ENCODE measurements at regions not wholly inside any gene's neighbourhood (a gene's known extent, or its start where the extent isn't known, plus 50 kb on each side); places are given as distances from the start of the nearest gene placed in this dataset.
"Not testable (repeated sequence)": the region's sequence is repeated elsewhere in the genome, so short reads cannot be mapped to it uniquely, and the experiment has no call there.

GRCh38 chr18:33838054-33838453, 260.0 kb downstream of the ASXL3 start:
- Mint-ChIP-seq H3K27me3 (ENCODE audit: low read depth) (no peaks in the 10 kb centered on the region), H3K4me1 (ENCODE audit: low read depth) (no peaks in the 10 kb centered on the region), H3K36me3 (ENCODE audit: low read depth) (no peaks in the 10 kb centered on the region), H3K27ac (no peak overlapping the region), H3K9me3 (peaks cover 7% of the 10 kb centered on the region), H3K4me3 (no peak overlapping the region)
- CTCF ChIA-PET = interaction anchor here (0.8 kb wide), 1 partner anchor 11 kb away, joined by 4 read pairs; no protein-coding TSS in a partner anchor
- intact Hi-C loops (cut with micrococcal nuclease) = loop anchor here (5.0 kb wide), 3 partner anchors 484 to 949 kb away; no protein-coding TSS in a partner anchor
- DNase-seq = no peak

- Mint-ChIP-seq H3K27ac (no peak overlapping the region), H3K4me3 (no peak overlapping the region), H3K27me3 (ENCODE audit: low read depth) (no peaks in the 10 kb centered on the region), H3K9me3 (peaks cover 8% of the 10 kb centered on the region), H3K36me3 (ENCODE audit: low read depth) (no peaks in the 10 kb centered on the region), H3K4me1 (ENCODE audit: low read depth) (no peaks in the 10 kb centered on the region)
- intact Hi-C loops (cut with micrococcal nuclease) = loop anchor here (5.0 kb wide), 3 partner anchors 485 to 950 kb away; no protein-coding TSS in a partner anchor
- CTCF ChIA-PET = interaction anchor here (0.8 kb wide), 1 partner anchor 10 kb away, joined by 4 read pairs; no protein-coding TSS in a partner anchor
- DNase-seq = no peak
Observed at GRCh38 chr18:33837191-33837590, 259.2 kb downstream of the ASXL3 start.

DNA sequence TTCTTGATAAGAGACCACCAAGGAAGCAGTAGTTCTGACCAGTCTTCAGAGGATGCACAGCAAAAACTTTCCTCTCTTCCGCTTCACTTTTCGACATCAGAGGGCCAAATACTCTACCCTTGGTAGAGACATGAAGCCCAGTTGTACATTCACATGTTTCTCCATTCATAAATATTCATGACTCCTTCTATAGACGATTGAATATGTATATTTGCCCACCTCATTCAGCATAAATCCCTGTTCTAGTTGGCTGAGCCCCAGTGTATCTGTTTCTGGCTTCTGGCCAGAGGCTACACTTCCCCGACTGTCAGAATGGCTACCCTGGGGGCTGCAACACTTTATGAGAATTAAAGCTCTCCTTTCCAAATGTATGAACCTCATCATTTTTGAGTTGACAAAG, 258.5 kb downstream of the ASXL3 start:
- DNase-seq = no peak
- Mint-ChIP-seq H3K27ac (no peak overlapping the region), H3K36me3 (ENCODE audit: low read depth) (no peaks in the 10 kb centered on the region), H3K4me1 (ENCODE audit: low read depth) (no peaks in the 10 kb centered on the region), H3K4me3 (no peak overlapping the region), H3K27me3 (ENCODE audit: low read depth) (no peaks in the 10 kb centered on the region), H3K9me3 (peaks cover 12% of the 10 kb centered on the region)
- CTCF ChIA-PET = no interaction called here
- intact Hi-C loops (cut with micrococcal nuclease) = loop anchor here (5.0 kb wide), 3 partner anchors 486 to 951 kb away; no protein-coding TSS in a partner anchor

- intact Hi-C loops (cut with micrococcal nuclease) = loop anchor here (5.0 kb wide), 3 partner anchors 487 to 952 kb away; no protein-coding TSS in a partner anchor
- H3K36me3 Mint-ChIP-seq (ENCODE audit: low read depth) = no peaks in the 10 kb centered on the region
- DNase-seq = no peak
- H3K4me3 Mint-ChIP-seq = no peak overlapping the region
- H3K27ac Mint-ChIP-seq = no peak overlapping the region
- peaks cover 13% of the 10 kb centered on the region for H3K9me3 Mint-ChIP-seq
- H3K4me1 Mint-ChIP-seq (ENCODE audit: low read depth) = no peaks in the 10 kb centered on the region
- no peaks in the 10 kb centered on the region for H3K27me3 Mint-ChIP-seq (ENCODE audit: low read depth)
- CTCF ChIA-PET = no interaction called here
Observed at GRCh38 chr18:33835419-33835818, 257.4 kb downstream of the ASXL3 start.

GRCh38 chr18:33833842-33834241, 255.8 kb downstream of the ASXL3 start:
- DNase-seq = no peak
- no peak overlapping the region for H3K4me3 Mint-ChIP-seq
- intact Hi-C loops (cut with micrococcal nuclease) = no loop called here
- no peak overlapping the region for H3K27ac Mint-ChIP-seq
- H3K9me3 Mint-ChIP-seq = peaks cover 13% of the 10 kb centered on the region
- H3K4me1 Mint-ChIP-seq (ENCODE audit: low read depth) = no peaks in the 10 kb centered on the region
- CTCF ChIA-PET = no interaction called here
- no peaks in the 10 kb centered on the region for H3K27me3 Mint-ChIP-seq (ENCODE audit: low read depth)
- H3K36me3 Mint-ChIP-seq (ENCODE audit: low read depth) = no peaks in the 10 kb centered on the region

- no peaks in the 10 kb centered on the region for H3K36me3 Mint-ChIP-seq (ENCODE audit: low read depth)
- H3K27ac Mint-ChIP-seq = no peak overlapping the region
- intact Hi-C loops (cut with micrococcal nuclease) = no loop called here
- H3K27me3 Mint-ChIP-seq (ENCODE audit: low read depth) = no peaks in the 10 kb centered on the region
- DNase-seq = no peak
- no peaks in the 10 kb centered on the region for H3K4me1 Mint-ChIP-seq (ENCODE audit: low read depth)
- H3K9me3 Mint-ChIP-seq = peaks cover 12% of the 10 kb centered on the region
- CTCF ChIA-PET = no interaction called here
- H3K4me3 Mint-ChIP-seq = no peak overlapping the region
Observed at GRCh38 chr18:33831424-33831823, 253.4 kb downstream of the ASXL3 start.

- Mint-ChIP-seq H3K4me1 (ENCODE audit: low read depth) (no peaks in the 10 kb centered on the region), H3K27me3 (ENCODE audit: low read depth) (no peaks in the 10 kb centered on the region), H3K9me3 (peaks cover 14% of the 10 kb centered on the region), H3K4me3 (no peak overlapping the region), H3K27ac (no peak overlapping the region), H3K36me3 (ENCODE audit: low read depth) (no peaks in the 10 kb centered on the region)
- no peak for DNase-seq
- intact Hi-C loops (cut with micrococcal nuclease) = no loop called here
- CTCF ChIA-PET = no interaction called here
Observed at GRCh38 chr18:33830213-33830612, 252.2 kb downstream of the ASXL3 start.

DNA sequence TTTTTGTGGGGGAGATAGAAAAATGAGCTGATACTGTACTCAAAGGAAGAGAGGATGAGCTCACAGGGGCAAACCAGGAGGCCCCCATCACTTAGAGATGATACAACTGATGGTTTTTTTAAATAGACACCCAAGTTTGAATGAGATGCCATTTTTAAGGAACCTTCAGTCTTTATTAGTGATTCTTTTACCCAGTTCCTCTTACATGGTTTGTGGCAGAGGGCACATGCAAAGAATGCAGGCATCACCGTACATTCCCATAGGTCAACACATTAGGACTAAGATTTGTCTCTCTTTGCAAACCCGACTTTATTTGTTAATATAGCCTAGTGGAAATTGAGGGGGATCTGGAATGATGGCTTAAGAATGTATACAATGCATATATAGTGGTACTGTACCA, 250.9 kb downstream of the ASXL3 start:
- H3K27ac Mint-ChIP-seq = no peak overlapping the region
- no peaks in the 10 kb centered on the region for H3K36me3 Mint-ChIP-seq (ENCODE audit: low read depth)
- DNase-seq = no peak
- no peak overlapping the region for H3K4me3 Mint-ChIP-seq
- intact Hi-C loops (cut with micrococcal nuclease) = no loop called here
- CTCF ChIA-PET = no interaction called here
- peaks cover 11% of the 10 kb centered on the region for H3K9me3 Mint-ChIP-seq
- H3K4me1 Mint-ChIP-seq (ENCODE audit: low read depth) = no peaks in the 10 kb centered on the region
- H3K27me3 Mint-ChIP-seq (ENCODE audit: low read depth) = no peaks in the 10 kb centered on the region

GRCh38 chr18:33826151-33826550, 248.1 kb downstream of the ASXL3 start:
- H3K27ac Mint-ChIP-seq = no peak overlapping the region
- H3K4me3 Mint-ChIP-seq = no peak overlapping the region
- no peak for DNase-seq
- H3K9me3 Mint-ChIP-seq = peaks cover 6% of the 10 kb centered on the region
- CTCF ChIA-PET = no interaction called here
- H3K36me3 Mint-ChIP-seq (ENCODE audit: low read depth) = no peaks in the 10 kb centered on the region
- intact Hi-C loops (cut with micrococcal nuclease) = no loop called here
- H3K27me3 Mint-ChIP-seq (ENCODE audit: low read depth) = peaks cover under 1% of the 10 kb centered on the region
- H3K4me1 Mint-ChIP-seq (ENCODE audit: low read depth) = no peaks in the 10 kb centered on the region

DNA sequence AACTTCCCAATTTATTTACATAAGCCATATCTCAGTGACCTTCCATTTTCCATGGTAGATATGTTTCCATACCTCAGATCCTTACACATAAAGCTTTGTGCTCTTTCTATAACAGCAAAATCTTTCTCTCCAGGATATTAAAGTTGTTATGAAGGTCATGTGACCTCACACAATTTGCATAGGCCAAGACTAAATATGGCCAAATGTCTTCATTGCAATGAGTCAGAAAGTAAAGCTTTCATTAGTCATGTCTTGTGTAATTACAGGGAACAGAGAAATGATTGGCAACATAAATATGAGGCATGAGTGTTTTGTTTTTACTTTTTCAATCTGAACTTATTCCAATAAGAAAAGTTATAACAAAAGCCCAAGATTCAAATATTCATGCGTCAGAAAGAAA, 243.5 kb downstream of the ASXL3 start:
- H3K4me3 Mint-ChIP-seq = no peak overlapping the region
- CTCF ChIA-PET = no interaction called here
- no peaks in the 10 kb centered on the region for H3K36me3 Mint-ChIP-seq (ENCODE audit: low read depth)
- no peaks in the 10 kb centered on the region for H3K4me1 Mint-ChIP-seq (ENCODE audit: low read depth)
- peaks cover 4% of the 10 kb centered on the region for H3K27me3 Mint-ChIP-seq (ENCODE audit: low read depth)
- no peak for DNase-seq
- H3K27ac Mint-ChIP-seq = no peak overlapping the region
- peaks cover 10% of the 10 kb centered on the region for H3K9me3 Mint-ChIP-seq
- intact Hi-C loops (cut with micrococcal nuclease) = no loop called here

GRCh38 chr18:33820517-33821371, 242.7 kb downstream of the ASXL3 start:
- Mint-ChIP-seq H3K4me1 (ENCODE audit: low read depth) (no peaks in the 10 kb centered on the region), H3K36me3 (ENCODE audit: low read depth) (no peaks in the 10 kb centered on the region), H3K27me3 (ENCODE audit: low read depth) (peaks cover 4% of the 10 kb centered on the region), H3K4me3 (no peak overlapping the region), H3K9me3 (peaks cover 10% of the 10 kb centered on the region), H3K27ac (no peak overlapping the region)
- CTCF ChIA-PET = no interaction called here
- no peak for DNase-seq
- intact Hi-C loops (cut with micrococcal nuclease) = no loop called here

GRCh38 chr18:33819692-33820343, 241.8 kb downstream of the ASXL3 start:
- H3K27ac Mint-ChIP-seq; DNase-seq; intact Hi-C loops (cut with micrococcal nuclease); H3K9me3 Mint-ChIP-seq; H3K36me3 Mint-ChIP-seq (ENCODE audit: low read depth); H3K4me3 Mint-ChIP-seq; H3K4me1 Mint-ChIP-seq (ENCODE audit: low read depth); H3K27me3 Mint-ChIP-seq (ENCODE audit: low read depth): not testable (repeated sequence)
- CTCF ChIA-PET = interaction anchor here (0.6 kb wide), 1 partner anchor 256 kb away, joined by 5 read pairs; no protein-coding TSS in a partner anchor

GRCh38 chr18:33818145-33818544, 240.1 kb downstream of the ASXL3 start:
- CTCF ChIA-PET = no interaction called here

More at GRCh38 chr18:33818145-33818544, 240.1 kb downstream of the ASXL3 start:
- peaks cover 7% of the 10 kb centered on the region for H3K9me3 Mint-ChIP-seq
- H3K27ac Mint-ChIP-seq = no peak overlapping the region
- peaks cover 4% of the 10 kb centered on the region for H3K27me3 Mint-ChIP-seq (ENCODE audit: low read depth)
- no peak for DNase-seq
- H3K4me1 Mint-ChIP-seq (ENCODE audit: low read depth) = no peaks in the 10 kb centered on the region
- intact Hi-C loops (cut with micrococcal nuclease) = no loop called here
- H3K4me3 Mint-ChIP-seq = no peak overlapping the region
- no peaks in the 10 kb centered on the region for H3K36me3 Mint-ChIP-seq (ENCODE audit: low read depth)

Measured in activated naive CD4-positive, alpha-beta T cell treated with anti-CD3 and anti-CD28 coated beads for 36 hours (primary cell).